ENCODE measurements at regions not wholly inside any gene's neighbourhood (a gene's known extent, or its start where the extent isn't known, plus 50 kb on each side); places are given as distances from the start of the nearest gene placed in this dataset.

- H3K4me3 ChIP-seq (ENCODE audit: low read depth, low read length): no peak overlapping the region
- DNase-seq (ENCODE audit: low read depth, low spot score): no peak
- TF ChIP-seq CTCF (IDR thresholded peaks at IDR 0.05; ENCODE audit: low read depth, low read length): no peak
- in situ Hi-C loops (cut with HindIII; ENCODE audit: low sequenced_read_pairs): no loop called here
These were observed 175.6 kb downstream of the SMAD6 start for GRCh38 chr15:66877477-66878271.

GRCh38 chr15:66878761-66879160 is 176.7 kb downstream of the SMAD6 start:
- H3K4me3 ChIP-seq (ENCODE audit: low read depth, low read length): no peak overlapping the region
- in situ Hi-C loops (cut with HindIII; ENCODE audit: low sequenced_read_pairs): no loop called here
- no peak for DNase-seq (ENCODE audit: low read depth, low spot score)
- TF ChIP-seq CTCF (IDR thresholded peaks at IDR 0.05; ENCODE audit: low read depth, low read length): no peak

- no peak for DNase-seq (ENCODE audit: low read depth, low spot score)
- in situ Hi-C loops (cut with HindIII; ENCODE audit: low sequenced_read_pairs): no loop called here
- no peak overlapping the region for H3K4me3 ChIP-seq (ENCODE audit: low read depth, low read length)
- no peak for TF ChIP-seq CTCF (IDR thresholded peaks at IDR 0.05; ENCODE audit: low read depth, low read length)
These were observed 177.7 kb downstream of the SMAD6 start for GRCh38 chr15:66879531-66880368.

GRCh38 chr15:66880380-66881155 is 178.5 kb downstream of the SMAD6 start:
- no peak for DNase-seq (ENCODE audit: low read depth, low spot score)
- no peak for TF ChIP-seq CTCF (IDR thresholded peaks at IDR 0.05; ENCODE audit: low read depth, low read length)
- H3K4me3 ChIP-seq (ENCODE audit: low read depth, low read length): no peak overlapping the region
- in situ Hi-C loops (cut with HindIII; ENCODE audit: low sequenced_read_pairs): no loop called here

- no peak for TF ChIP-seq CTCF (IDR thresholded peaks at IDR 0.05; ENCODE audit: low read depth, low read length)
- DNase-seq (ENCODE audit: low read depth, low spot score): no peak
- H3K4me3 ChIP-seq (ENCODE audit: low read depth, low read length): no peak overlapping the region
- in situ Hi-C loops (cut with HindIII; ENCODE audit: low sequenced_read_pairs): no loop called here
These were observed 179.3 kb downstream of the SMAD6 start for GRCh38 chr15:66881173-66881905.

Measured in astrocyte of the spinal cord (primary cell).